B cell (primary cell): ENCODE measurements at regions not wholly inside any gene's neighbourhood (a gene's known extent, or its start where the extent isn't known, plus 50 kb on each side); places are given as distances from the start of the nearest gene placed in this dataset.

Experiments
- ATAC-seq: fragments of 200-7000 bp; cut with Tn5 transposase; one replicate; pipeline ENCODE4 v1.10.0; 2021; ENCODE audit warnings: low read depth, mild to moderate bottlenecking, moderate number of reproducible peaks, moderate library complexity
- CTCF ChIA-PET: fragments of 350-600 bp; sonication (Branson Sonifier 250); formaldehyde crosslinking; loops from one replicate; lab custom pipeline; 2021; ENCODE audit warnings: antibody characterized with exemption, inconsistent platforms; lab: Charles Lee
- POLR2A ChIA-PET: fragments of 350-600 bp; sonication (Branson Sonifier 250); formaldehyde crosslinking; loops from one replicate; lab custom pipeline; 2021; ENCODE audit warnings: antibody characterized with exemption; lab: Charles Lee
- DNase-seq: peaks from one replicate; pipeline ENCODE4 v3.0.0; 2013
- H2AFZ ChIP-seq: 2 replicates; pipeline ENCODE4 v1.6.1; 2012; ENCODE audit warnings: mild to moderate bottlenecking, low read depth, low read length; ENCODE audit not compliant: insufficient read depth, poor library complexity, severe bottlenecking
- H3K27ac ChIP-seq, 2 donors: 1 replicate in 1 of 2; 2 replicates in 1 of 2; pipeline ENCODE4 v1.5.1; 2012 to 2013; ENCODE audit warnings: low read length in 2 of 2, mild to moderate bottlenecking in 2 of 2, moderate library complexity in 1 of 2
- H3K27me3 ChIP-seq, 4 experiments: fragments of 200-600 bp in 1 of 4; sonication (generic) in 1 of 4; replicated peaks in 1 of 4; 1 replicate in 2 of 4; 2 replicates in 2 of 4; pipeline versions ENCODE4 v1.6.1 to v1.7.0; 2013 to 2016; ENCODE audit warnings: low read length in 3 of 4, mild to moderate bottlenecking in 2 of 4, mixed read lengths in 1 of 4, moderate library complexity in 1 of 4; ENCODE audit not compliant: insufficient read depth in 4 of 4, control insufficient read depth in 3 of 4; ENCODE audit errors: control extremely low read depth in 1 of 4
- H3K36me3 ChIP-seq, 2 experiments: replicated peaks in 1 of 2; 1 replicate in 1 of 2; 2 replicates in 1 of 2; pipeline versions ENCODE4 v1.6.1 to v1.7.1; 2013; ENCODE audit warnings: low read length in 1 of 2; ENCODE audit not compliant: insufficient read depth in 2 of 2, control insufficient read depth in 1 of 2; ENCODE audit errors: control extremely low read depth in 1 of 2, extremely low read depth in 1 of 2
- H3K4me1 ChIP-seq, 2 donors: fragments of 200-600 bp in 1 of 2; sonication (generic) in 1 of 2; 1 replicate in 1 of 2; 2 replicates in 1 of 2; pipeline versions ENCODE4 v1.5.1 to v1.6.1; 2013 to 2017; ENCODE audit warnings: low read length in 2 of 2; ENCODE audit not compliant: control insufficient read depth in 2 of 2, insufficient read depth in 2 of 2
- H3K4me2 ChIP-seq: replicated peaks from 2 replicates; pipeline ENCODE3; 2012; ENCODE audit warnings: mild to moderate bottlenecking, low read depth, low read length; ENCODE audit not compliant: poor library complexity, severe bottlenecking
- H3K4me3 ChIP-seq, 5 experiments: fragments of 200-600 bp in 1 of 5; sonication (generic) in 1 of 5; 1 replicate in 3 of 5; 2 replicates in 2 of 5; pipeline versions ENCODE4 v1.5.1 to v1.7.0; 2011 to 2016; ENCODE audit warnings: low read length in 4 of 5, mild to moderate bottlenecking in 4 of 5, low read depth in 2 of 5, control low read depth in 1 of 5, moderate library complexity in 1 of 5; ENCODE audit not compliant: insufficient read depth in 1 of 5; ENCODE audit errors: control extremely low read depth in 1 of 5, extremely low read depth in 1 of 5
- H3K79me2 ChIP-seq: fragments of 200-600 bp; sonication (generic); one replicate; pipeline ENCODE4 v1.6.0; 2016; ENCODE audit warnings: low read length; ENCODE audit not compliant: control insufficient read depth, insufficient read depth
- H3K9ac ChIP-seq: fragments of 200-600 bp; sonication (generic); 2 replicates; pipeline ENCODE4 v1.6.1; 2017; ENCODE audit warnings: mild to moderate bottlenecking, low read length, moderate library complexity
- H3K9me3 ChIP-seq, 3 donors: one replicate each; pipeline versions ENCODE4 v1.6.1 to v1.7.1; 2013; ENCODE audit warnings: low read length in 2 of 3; ENCODE audit not compliant: control insufficient read depth in 2 of 3, insufficient read depth in 1 of 3; ENCODE audit errors: control extremely low read depth in 1 of 3
- H4K20me1 ChIP-seq: 2 replicates; pipeline ENCODE4 v1.6.0; 2012; ENCODE audit warnings: mild to moderate bottlenecking, low read length; ENCODE audit not compliant: insufficient read depth, control insufficient read depth, poor library complexity, severe bottlenecking
- H3K27ac Mint-ChIP-seq: one replicate; pipeline ENCODE4 v1.8.0; 2021; ENCODE audit warnings: mixed read lengths
- H3K27me3 Mint-ChIP-seq: one replicate; pipeline ENCODE4 v1.8.0; 2021; ENCODE audit warnings: mixed read lengths
- H3K4me1 Mint-ChIP-seq: one replicate; pipeline ENCODE4 v1.8.0; 2021; ENCODE audit warnings: mixed read lengths
- H3K4me3 Mint-ChIP-seq: one replicate; pipeline ENCODE4 v1.8.0; 2021; ENCODE audit warnings: mixed read lengths
- H3K9me3 Mint-ChIP-seq: one replicate; pipeline ENCODE4 v1.8.0; 2022; ENCODE audit warnings: mixed read lengths; ENCODE audit not compliant: insufficient read depth
- CTCF ChIP-seq: fragments of 200-600 bp; IDR thresholded peaks from one replicate; pipeline ENCODE4 v1.8.0; 2022; ENCODE audit warnings: antibody characterized with exemption, mild to moderate bottlenecking
- EZH2 ChIP-seq: IDR thresholded peaks from 2 replicates; pipeline ENCODE4 v1.6.1; 2012; ENCODE audit warnings: borderline replicate concordance, low read depth, mild to moderate bottlenecking, moderate library complexity, low read length; ENCODE audit not compliant: insufficient read depth, poor library complexity, severe bottlenecking
- WGBS: methylation state at CpG from one replicate; pipeline ENCODE4 v1.1.5; 2013; ENCODE audit warnings: missing lambda C conversion rate; ENCODE audit not compliant: insufficient coverage; 5-methylcytosine and 5-hydroxymethylcytosine counted together
- intact Hi-C: fragments of 100-400 bp; cut with micrococcal nuclease; formaldehyde crosslinking; loops from one replicate; pipeline ENCODE4 v1.10.0; 2022

DNA sequence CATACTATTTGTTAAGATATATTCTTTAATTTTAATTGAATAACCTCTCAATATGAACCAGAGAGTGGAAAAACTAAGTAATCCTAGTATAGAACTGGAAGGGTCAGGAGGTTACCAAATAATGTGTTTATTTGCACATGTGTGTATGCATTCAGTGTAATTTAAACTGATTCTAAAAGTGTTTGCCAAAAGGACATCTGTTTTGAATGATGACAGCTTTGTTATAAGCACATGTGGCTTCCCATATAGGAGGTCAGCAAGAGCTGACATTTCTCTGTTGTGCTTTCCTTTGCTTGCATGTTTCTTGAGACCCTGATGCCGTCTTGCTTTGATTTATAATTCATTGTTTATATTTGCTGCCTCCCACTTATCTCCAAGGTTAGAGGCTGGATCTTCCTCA is 383.4 kb downstream of the BRINP1 start:
- Mint-ChIP-seq H3K4me1 (no peaks in the 10 kb centered on the region), H3K4me3 (no peak overlapping the region), H3K27ac (no peak overlapping the region), H3K27me3 (no peaks in the 10 kb centered on the region), H3K9me3 (no peaks in the 10 kb centered on the region)
- DNase-seq = no peak
- Histone ChIP-seq H3K79me2 (no peaks in the 10 kb centered on the region), H3K27me3 (no peaks in the 10 kb centered on the region), H4K20me1 (no peaks in the 10 kb centered on the region), H3K4me3 (no peak overlapping the region), H3K9ac (no peak overlapping the region), H3K9me3 (no peaks in the 10 kb centered on the region), H3K36me3 (no peaks in the 10 kb centered on the region), H3K4me1 (no peaks in the 10 kb centered on the region), H3K27ac (no peak overlapping the region), H2AFZ (no peak overlapping the region), H3K4me2 (no peak overlapping the region)
- intact Hi-C loops = no loop called here
- POLR2A ChIA-PET = no interaction called here
- no peak for ATAC-seq
- CTCF ChIA-PET = no interaction called here
- TF ChIP-seq EZH2 (no peak), CTCF (no peak)
- no CpG with 5 or more reads among the region's 1 CpG for WGBS

DNA sequence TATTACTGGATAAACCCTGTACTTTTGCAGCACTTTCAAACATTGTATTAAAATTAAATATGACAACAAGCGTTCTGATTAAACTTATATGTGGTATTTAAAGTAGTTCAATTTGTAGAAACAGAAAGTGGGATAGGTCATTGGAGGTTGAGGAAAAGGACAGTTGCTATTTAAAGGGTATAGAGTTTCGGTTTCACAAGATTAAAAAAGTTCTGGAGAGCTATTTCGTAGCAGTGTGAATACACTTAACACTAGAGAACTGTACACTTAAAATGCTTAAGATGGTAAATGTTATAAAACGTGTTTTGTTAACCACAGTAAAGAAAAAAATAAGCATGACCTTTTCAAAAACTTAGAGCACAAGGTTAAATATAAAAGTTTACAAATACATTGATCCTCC is 382.1 kb downstream of the BRINP1 start:
- POLR2A ChIA-PET = no interaction called here
- no peak overlapping the region for H3K9ac ChIP-seq
- no peaks in the 10 kb centered on the region for H3K36me3 ChIP-seq
- Mint-ChIP-seq H3K27ac (no peak overlapping the region), H3K4me1 (no peaks in the 10 kb centered on the region), H3K4me3 (no peak overlapping the region), H3K27me3 (no peaks in the 10 kb centered on the region), H3K9me3 (no peaks in the 10 kb centered on the region)
- no CpG with 5 or more reads among the region's 4 CpGs for WGBS
- no peaks in the 10 kb centered on the region for H3K9me3 ChIP-seq
- H3K27ac ChIP-seq = no peak overlapping the region
- CTCF ChIA-PET = interaction anchor here (0.6 kb wide), 1 partner anchor 210 kb away, joined by 3 read pairs; no protein-coding TSS in a partner anchor
- H3K27me3 ChIP-seq = no peaks in the 10 kb centered on the region
- no peak overlapping the region for H3K4me3 ChIP-seq
- intact Hi-C loops = no loop called here
- H3K4me1 ChIP-seq = no peaks in the 10 kb centered on the region
- DNase-seq (no peak), ATAC-seq (no peak)
- no peaks in the 10 kb centered on the region for H3K79me2 ChIP-seq
- TF ChIP-seq EZH2 = no peak
- H2AFZ ChIP-seq = no peak overlapping the region
- no peaks in the 10 kb centered on the region for H4K20me1 ChIP-seq
- H3K4me2 ChIP-seq = no peak overlapping the region
